ENCODE measurements at regions not wholly inside any gene's neighbourhood (a gene's known extent, or its start where the extent isn't known, plus 50 kb on each side); places are given as distances from the start of the nearest gene placed in this dataset.

GRCh38 chr10:10845185-10845584 lies 172.5 kb upstream of the CELF2 start:
- no peak for ATAC-seq
- WGBS (ENCODE audit: missing lambda C conversion rate): 1% methylated on average over 2 of the region's 2 CpGs
- H3K9me3 ChIP-seq: 0 out of 3 replicates have a peak, but pooled peaks cover 5% of the 10 kb centered on the region
- H3K27ac ChIP-seq: no peak overlapping the region
- no peak overlapping the region for H3K4me2 ChIP-seq
- ChIA-PET POLR2A (no interaction called here), CTCF (interaction anchor here (0.6 to 1.4 kb wide), 2 partner anchors 9 to 98 kb away, joined by 4 read pairs; no protein-coding TSS in a partner anchor)
- TF ChIP-seq ZSCAN20 (CRISPR knock-in tag; IDR thresholded peaks at IDR 0.05): no peak
- TF ChIP-seq ZFP36 (IDR thresholded peaks at IDR 0.05; ENCODE audit: borderline replicate concordance, partially characterized antibody): no peak
- no peak for TF ChIP-seq MAX (IDR thresholded peaks at IDR 0.05)
- TF ChIP-seq CBX2 (IDR thresholded peaks at IDR 0.05; ENCODE audit: borderline replicate concordance, low read depth): no peak
- TF ChIP-seq HOXB5 (CRISPR knock-in tag; IDR thresholded peaks at IDR 0.05): no peak
- no peak for DNase-seq (ENCODE audit: low read depth in 1 of 2, low spot score in 1 of 2)
- FAIRE-seq: no peak
- H3K4me1 ChIP-seq: no peaks in the 10 kb centered on the region
- no peak overlapping the region for H3K4me3 ChIP-seq

GRCh38 chr10:10845826-10846503 lies 171.7 kb upstream of the CELF2 start:
- no peak for FAIRE-seq
- ChIA-PET CTCF (interaction anchor here (0.6 to 1.4 kb wide), 2 partner anchors 8 to 97 kb away, joined by 4 read pairs; no protein-coding TSS in a partner anchor), POLR2A (no interaction called here)
- no peak for ATAC-seq
- H3K27ac ChIP-seq: no peak overlapping the region
- DNase-seq (ENCODE audit: low read depth in 1 of 2, low spot score in 1 of 2): no peak
- H3K4me3 ChIP-seq: no peak overlapping the region
- no peak for TF ChIP-seq PBX3 (IDR thresholded peaks at IDR 0.05)
- TF ChIP-seq HOXB5 (CRISPR knock-in tag; IDR thresholded peaks at IDR 0.05): no peak
- TF ChIP-seq KDM1A (IDR thresholded peaks at IDR 0.05; ENCODE audit: low read depth): no peak
- TF ChIP-seq HOXA7 (CRISPR knock-in tag; IDR thresholded peaks at IDR 0.05): no peak
- no peak for TF ChIP-seq ESRRA (IDR thresholded peaks at IDR 0.05; ENCODE audit: borderline replicate concordance, low read length)
- no peak for TF ChIP-seq BCL3 (IDR thresholded peaks at IDR 0.05)
- TF ChIP-seq RNF2 (IDR thresholded peaks at IDR 0.05; ENCODE audit: borderline replicate concordance, low read depth): no peak
- TF ChIP-seq NR3C1 (IDR thresholded peaks at IDR 0.05): no peak
- no peak for TF ChIP-seq ZNF302 (CRISPR knock-in tag; IDR thresholded peaks at IDR 0.05)
- 33% methylated on average over 11 of the region's 11 CpGs for WGBS (ENCODE audit: missing lambda C conversion rate)
- no peak overlapping the region for H3K4me2 ChIP-seq
- H3K9me3 ChIP-seq: 0 out of 3 replicates have a peak, but pooled peaks cover 5% of the 10 kb centered on the region
- H3K4me1 ChIP-seq: no peaks in the 10 kb centered on the region

- POLR2A ChIA-PET: no interaction called here
- H3K4me2 ChIP-seq: no peak overlapping the region
- 10% methylated on average over 3 of the region's 3 CpGs for WGBS (ENCODE audit: missing lambda C conversion rate)
- CTCF ChIA-PET: interaction anchor here (1.4 kb wide), 1 partner anchor 7 kb away, joined by 4 read pairs; no protein-coding TSS in a partner anchor
- H3K27ac ChIP-seq: no peak overlapping the region
- FAIRE-seq (no peak), ATAC-seq (no peak), DNase-seq (ENCODE audit: low read depth in 1 of 2, low spot score in 1 of 2) (no peak)
- no peak overlapping the region for H3K4me3 ChIP-seq
- no peaks in the 10 kb centered on the region for H3K4me1 ChIP-seq
- 0 out of 3 replicates have a peak, but pooled peaks cover 5% of the 10 kb centered on the region for H3K9me3 ChIP-seq
- TF ChIP-seq CBX8 (IDR thresholded peaks at IDR 0.05) (no peak), HMGXB4 (CRISPR knock-in tag; IDR thresholded peaks at IDR 0.05; ENCODE audit: borderline replicate concordance) (no peak), EP300 (IDR thresholded peaks at IDR 0.05) (no peak), TP53 (CRISPR knock-in tag; IDR thresholded peaks at IDR 0.05) (no peak), MAFK (IDR thresholded peaks at IDR 0.05; ENCODE audit: partially characterized antibody) (no peak), SREBF2 (IDR thresholded peaks at IDR 0.05) (no peak), CTCF (IDR thresholded peaks at IDR 0.05) (no peak), RARB (CRISPR knock-in tag; IDR thresholded peaks at IDR 0.05) (no peak), NFE2L2 (conservative IDR thresholded peaks at IDR 0.05; ENCODE audit: low read length) (no peak), GATA3 (IDR thresholded peaks at IDR 0.05; ENCODE audit: borderline replicate concordance) (no peak), ZNF302 (CRISPR knock-in tag; IDR thresholded peaks at IDR 0.05) (no peak), PBX3 (IDR thresholded peaks at IDR 0.05) (no peak), NPAS2 (CRISPR knock-in tag; IDR thresholded peaks at IDR 0.05; ENCODE audit: borderline replicate concordance) (no peak), E2F6 (IDR thresholded peaks at IDR 0.05; ENCODE audit: borderline replicate concordance, low read depth) (no peak), NR3C1 (IDR thresholded peaks at IDR 0.05) (no peak), HES2 (IDR thresholded peaks at IDR 0.05) (no peak)
These were observed 171.2 kb upstream of the CELF2 start for GRCh38 chr10:10846504-10846900.
